Body of pancreas (tissue), 4 donors: ENCODE measurements at regions not wholly inside any gene's neighbourhood (a gene's known extent, or its start where the extent isn't known, plus 50 kb on each side); places are given as distances from the start of the nearest gene placed in this dataset.

Experiments
- ATAC-seq: fragments of 150-250 bp; one replicate; pipeline ENCODE4 v1.9.1; 2016
- DNase-seq, 4 donors: peaks; one replicate each; pipeline ENCODE4 v3.0.0-alpha.2; 2019
- H3K27ac ChIP-seq, 4 donors: fragments of 200-600 bp; sonication (generic); 1 replicate in 3 of 4; 2 replicates in 1 of 4; pipeline versions ENCODE4 v1.5.1 to v1.6.1; 2016 to 2019; ENCODE audit warnings: mild to moderate bottlenecking in 1 of 4, mixed read lengths in 1 of 4, moderate library complexity in 1 of 4
- H3K27me3 ChIP-seq, 2 donors: fragments of 200-600 bp; sonication (generic); one replicate each; pipeline ENCODE4 v1.6.0; 2016; ENCODE audit warnings: mild to moderate bottlenecking in 1 of 2
- H3K36me3 ChIP-seq, 2 donors: fragments of 200-600 bp; sonication (generic); replicated peaks in 1 of 2; 2 replicates each; pipeline ENCODE4 v1.5.1; 2016; ENCODE audit warnings: low read depth in 2 of 2; ENCODE audit not compliant: insufficient read depth in 1 of 2
- H3K4me1 ChIP-seq: fragments of 200-600 bp; sonication (generic); one replicate; pipeline ENCODE4 v1.6.0; 2016
- H3K4me3 ChIP-seq, 2 donors: fragments of 200-600 bp; sonication (generic); 1 replicate in 1 of 2; 2 replicates in 1 of 2; pipeline ENCODE4 v1.5.1; 2016 to 2019
- H3K9me3 ChIP-seq, 3 donors: fragments of 200-600 bp; sonication (generic); 1 replicate in 2 of 3; 2 replicates in 1 of 3; pipeline ENCODE4 v1.5.1; 2016
- CTCF ChIP-seq, 7 experiments: fragments of 450-650 bp in 4 of 7; fragments of 200-600 bp in 3 of 7; sonication (generic) in 3 of 7; IDR thresholded peaks; one replicate each; pipeline ENCODE4 v1.5.1; 2016 to 2019; ENCODE audit warnings: antibody characterized with exemption in 7 of 7
- POLR2A ChIP-seq, 3 donors: fragments of 450-650 bp; IDR thresholded peaks; one replicate each; pipeline ENCODE4 v1.6.1; 2016; ENCODE audit warnings: antibody characterized with exemption in 3 of 3, mild to moderate bottlenecking in 2 of 3
- WGBS, 2 donors: methylation state at CpG; one replicate each; pipeline ENCODE4 v1.1.5; 2017; 5-methylcytosine and 5-hydroxymethylcytosine counted together
- intact Hi-C: fragments of 100-400 bp; cut with DNase I; formaldehyde crosslinking; loops from one replicate; pipeline ENCODE4 v1.15.1; 2023

- TF ChIP-seq CTCF (IDR thresholded peaks at IDR 0.05) = no peak
- no peak for TF ChIP-seq POLR2A (IDR thresholded peaks at IDR 0.05)
- H3K27ac ChIP-seq = no peak overlapping the region
- DNase-seq (no peak), ATAC-seq (no peak)
- WGBS, 2 donors = 66 to 86% methylated on average over 11 to 20 of the region's 20 CpGs
- no peaks in the 10 kb centered on the region for H3K9me3 ChIP-seq
- H3K27me3 ChIP-seq = no peaks in the 10 kb centered on the region
- H3K4me1 ChIP-seq = no peaks in the 10 kb centered on the region
- intact Hi-C loops = no loop called here
- H3K36me3 ChIP-seq = no peaks in the 10 kb centered on the region
- H3K4me3 ChIP-seq = no peak overlapping the region
These were observed 1089.3 kb downstream of the BRD1 start for GRCh38 chr22:48738204-48738980.

- WGBS, 2 donors = 69 to 81% methylated on average over 15 to 22 of the region's 22 CpGs
- H3K4me1 ChIP-seq = no peaks in the 10 kb centered on the region
- H3K27me3 ChIP-seq = no peaks in the 10 kb centered on the region
- H3K36me3 ChIP-seq = no peaks in the 10 kb centered on the region
- H3K9me3 ChIP-seq = no peaks in the 10 kb centered on the region
- no peak overlapping the region for H3K4me3 ChIP-seq
- DNase-seq = no peak
- no peak for ATAC-seq
- TF ChIP-seq CTCF (IDR thresholded peaks at IDR 0.05) = no peak
- no peak for TF ChIP-seq POLR2A (IDR thresholded peaks at IDR 0.05)
- intact Hi-C loops = no loop called here
- H3K27ac ChIP-seq = no peak overlapping the region
These were observed 1090.0 kb downstream of the BRD1 start for GRCh38 chr22:48737461-48738203.

GRCh38 chr22:48736593-48737460 lies 1090.8 kb downstream of the BRD1 start:
- WGBS, 2 donors = 76 to 82% methylated on average over 21 to 29 of the region's 29 CpGs
- DNase-seq (no peak), ATAC-seq (no peak)
- no peak for TF ChIP-seq POLR2A (IDR thresholded peaks at IDR 0.05)
- no peak for TF ChIP-seq CTCF (IDR thresholded peaks at IDR 0.05)
- Histone ChIP-seq H3K27ac (no peak overlapping the region), H3K27me3 (no peaks in the 10 kb centered on the region), H3K4me3 (no peak overlapping the region), H3K4me1 (no peaks in the 10 kb centered on the region), H3K9me3 (no peaks in the 10 kb centered on the region), H3K36me3 (no peaks in the 10 kb centered on the region)
- intact Hi-C loops = no loop called here

GRCh38 chr22:48734961-48735360 lies 1092.7 kb downstream of the BRD1 start:
- no peaks in the 10 kb centered on the region for H3K9me3 ChIP-seq
- DNase-seq (no peak), ATAC-seq (no peak)
- TF ChIP-seq POLR2A (IDR thresholded peaks at IDR 0.05) (no peak), CTCF (IDR thresholded peaks at IDR 0.05) (no peak)
- no peaks in the 10 kb centered on the region for H3K36me3 ChIP-seq
- intact Hi-C loops = no loop called here
- no peaks in the 10 kb centered on the region for H3K4me1 ChIP-seq
- H3K27ac ChIP-seq = no peak overlapping the region
- no peaks in the 10 kb centered on the region for H3K27me3 ChIP-seq
- no peak overlapping the region for H3K4me3 ChIP-seq
- 59 to 69% methylated on average over 16 of the region's 16 CpGs for WGBS, 2 donors
